ENCODE measurements at regions not wholly inside any gene's neighbourhood (a gene's known extent, or its start where the extent isn't known, plus 50 kb on each side); places are given as distances from the start of the nearest gene placed in this dataset.

DNA sequence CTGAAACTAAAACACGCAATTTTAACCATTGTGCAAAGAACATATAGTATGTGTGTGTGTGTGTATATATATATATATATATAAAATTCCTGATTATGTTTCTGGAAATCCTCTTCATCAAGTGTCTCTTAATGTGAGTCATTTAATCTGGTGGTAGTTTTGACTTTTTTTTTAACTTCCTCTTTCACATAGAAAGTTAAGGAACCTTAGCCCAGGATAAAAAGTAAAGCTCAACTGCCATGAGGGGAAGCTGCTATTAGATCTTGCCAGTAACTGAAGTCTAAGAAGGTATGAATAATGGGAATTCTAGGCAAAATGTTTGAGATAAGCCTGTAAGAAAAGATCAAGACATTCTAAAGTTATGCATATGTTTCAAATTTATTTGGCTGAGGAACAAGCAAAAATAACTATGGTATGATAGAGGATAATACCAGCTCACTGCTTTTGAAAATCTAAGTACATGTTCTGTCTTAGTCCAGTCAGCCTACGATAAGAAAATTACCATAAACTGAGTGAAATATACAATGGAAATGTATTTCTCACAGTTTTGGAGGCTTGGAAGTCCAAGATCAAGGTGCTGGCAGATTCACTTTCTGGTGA lies 757.0 kb downstream of the TRAM1L1 start (continued):
- TF ChIP-seq ZNF142 (CRISPR knock-in tag; IDR thresholded peaks at IDR 0.05) = no peak
- no peak for TF ChIP-seq CAMTA2 (CRISPR knock-in tag; IDR thresholded peaks at IDR 0.05; ENCODE audit: borderline replicate concordance)
- TF ChIP-seq ZFP90 (CRISPR knock-in tag; IDR thresholded peaks at IDR 0.05; ENCODE audit: borderline replicate concordance) = no peak
- TF ChIP-seq ZNF674 (CRISPR knock-in tag; IDR thresholded peaks at IDR 0.05; ENCODE audit: low read depth) = no peak
- TF ChIP-seq ESRRA (CRISPR knock-in tag; IDR thresholded peaks at IDR 0.05; ENCODE audit: low read depth) = no peak
- TF ChIP-seq ZNF878 (CRISPR knock-in tag; IDR thresholded peaks at IDR 0.05) = no peak
- no peak for TF ChIP-seq ATM (IDR thresholded peaks at IDR 0.05; ENCODE audit: borderline replicate concordance)
- TF ChIP-seq ZNF800 (CRISPR knock-in tag; IDR thresholded peaks at IDR 0.05) = no peak
- no peak for TF ChIP-seq DPF2 (CRISPR knock-in tag; IDR thresholded peaks at IDR 0.05; ENCODE audit: borderline replicate concordance, low read depth)
- no peak for TF ChIP-seq SP5 (CRISPR knock-in tag; IDR thresholded peaks at IDR 0.05; ENCODE audit: borderline replicate concordance, low read depth)
- no peak for TF ChIP-seq THAP11 (CRISPR knock-in tag; IDR thresholded peaks at IDR 0.05)
- TF ChIP-seq ZNF136 (CRISPR knock-in tag; IDR thresholded peaks at IDR 0.05; ENCODE audit: low read depth) = no peak
- no peak for TF ChIP-seq ZNF746 (CRISPR knock-in tag; IDR thresholded peaks at IDR 0.05)
- TF ChIP-seq ZNF713 (CRISPR knock-in tag; IDR thresholded peaks at IDR 0.05) = no peak
- TF ChIP-seq SPEN (CRISPR knock-in tag; IDR thresholded peaks at IDR 0.05; ENCODE audit: low read depth) = no peak

Measured in HepG2 (cell line).